NCI-H748 (cell line): ENCODE measurements at regions not wholly inside any gene's neighbourhood (a gene's known extent, or its start where the extent isn't known, plus 50 kb on each side); places are given as distances from the start of the nearest gene placed in this dataset.
A peak's percentile ranks its signal among the peaks of the same experiment; 100 is the strongest.

Experiments
- DNase-seq: peaks from one replicate; lab custom pipeline; 2025; ENCODE audit not compliant: unreplicated experiment; lab: John Stamatoyannopoulos, UW

- no peak for DNase-seq
Measured at GRCh38 chr16:86447228-86447627, 63.1 kb upstream of the FOXF1 start.

- no peak for DNase-seq
Measured at GRCh38 chr16:86448306-86448890, 61.9 kb upstream of the FOXF1 start.

GRCh38 chr16:86449446-86450095 lies 60.8 kb upstream of the FOXF1 start:
- no peak for DNase-seq

- DNase-seq = no peak
Measured at GRCh38 chr16:86450691-86451090, 59.6 kb upstream of the FOXF1 start.

GRCh38 chr16:86452451-86452850 lies 57.9 kb upstream of the FOXF1 start:
- DNase-seq = no peak

DNA sequence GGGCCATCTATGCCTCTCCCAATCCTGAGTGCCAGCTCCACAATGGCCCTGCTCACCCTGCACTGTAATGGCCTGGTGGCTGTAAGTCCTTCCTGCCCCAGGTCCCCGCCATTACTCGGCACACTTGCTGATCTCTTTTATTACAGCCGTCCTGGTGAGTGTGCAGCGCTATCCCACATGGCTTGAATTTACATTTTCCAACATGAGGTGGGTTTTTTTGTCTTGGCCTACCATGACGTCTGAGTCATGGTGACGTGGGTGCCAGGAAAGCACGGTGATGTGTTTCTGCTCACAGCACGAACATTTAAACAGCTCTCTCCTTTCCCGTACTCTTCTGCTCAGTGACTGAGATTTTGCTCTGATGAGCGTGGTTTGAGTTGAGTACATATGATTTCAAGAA lies 55.2 kb upstream of the FOXF1 start:
- no peak for DNase-seq

DNA sequence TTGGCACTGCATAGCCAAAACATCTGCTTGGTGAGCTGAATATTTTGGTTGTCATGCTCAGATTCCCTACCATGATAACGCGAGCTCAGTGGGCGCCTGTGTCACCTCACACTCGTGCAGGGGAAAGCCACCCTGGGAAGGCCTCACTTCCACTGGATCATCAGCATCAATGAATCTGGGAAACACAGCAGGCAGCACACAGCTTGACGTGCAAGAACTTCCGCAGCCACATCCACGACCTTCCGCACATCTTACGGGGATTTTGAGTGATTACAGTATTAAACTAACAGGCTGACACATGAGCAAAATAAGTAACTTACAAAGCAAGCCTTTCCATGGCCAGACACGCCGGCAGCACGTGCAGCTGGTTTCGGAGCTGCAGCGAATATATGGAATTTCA lies 54.7 kb upstream of the FOXF1 start:
- no peak for DNase-seq

DNA sequence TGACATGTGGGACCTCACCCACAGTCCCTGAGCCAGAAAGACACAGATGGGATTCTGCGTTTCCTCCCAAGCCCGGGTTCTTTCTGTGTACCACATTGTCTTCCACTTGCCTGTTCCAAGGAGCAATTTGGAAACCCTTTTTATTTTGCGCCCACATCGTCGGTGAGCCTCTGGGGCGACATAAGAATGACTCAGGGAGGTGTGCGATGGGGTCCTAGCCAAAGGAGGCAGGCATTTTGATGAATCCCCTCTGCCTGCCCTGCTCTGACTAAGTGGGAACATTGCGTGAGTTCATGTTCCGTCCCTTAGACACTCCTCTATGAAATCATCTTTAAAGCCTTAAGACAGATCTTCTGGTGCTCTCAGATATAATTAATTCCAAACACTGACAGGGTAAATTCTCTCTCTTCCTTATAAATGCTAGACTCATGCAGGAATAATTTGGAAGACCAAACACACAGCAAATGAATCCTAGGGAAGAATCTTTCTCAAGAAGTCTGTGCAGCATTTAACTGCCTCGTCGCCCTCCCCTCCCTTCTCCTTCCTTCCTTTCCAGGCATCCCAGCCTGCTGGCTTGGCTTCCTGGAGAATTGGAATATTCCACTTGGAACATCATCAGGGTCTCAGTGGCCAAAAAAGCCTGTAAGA lies 52.7 kb upstream of the FOXF1 start:
- DNase-seq = no peak

DNA sequence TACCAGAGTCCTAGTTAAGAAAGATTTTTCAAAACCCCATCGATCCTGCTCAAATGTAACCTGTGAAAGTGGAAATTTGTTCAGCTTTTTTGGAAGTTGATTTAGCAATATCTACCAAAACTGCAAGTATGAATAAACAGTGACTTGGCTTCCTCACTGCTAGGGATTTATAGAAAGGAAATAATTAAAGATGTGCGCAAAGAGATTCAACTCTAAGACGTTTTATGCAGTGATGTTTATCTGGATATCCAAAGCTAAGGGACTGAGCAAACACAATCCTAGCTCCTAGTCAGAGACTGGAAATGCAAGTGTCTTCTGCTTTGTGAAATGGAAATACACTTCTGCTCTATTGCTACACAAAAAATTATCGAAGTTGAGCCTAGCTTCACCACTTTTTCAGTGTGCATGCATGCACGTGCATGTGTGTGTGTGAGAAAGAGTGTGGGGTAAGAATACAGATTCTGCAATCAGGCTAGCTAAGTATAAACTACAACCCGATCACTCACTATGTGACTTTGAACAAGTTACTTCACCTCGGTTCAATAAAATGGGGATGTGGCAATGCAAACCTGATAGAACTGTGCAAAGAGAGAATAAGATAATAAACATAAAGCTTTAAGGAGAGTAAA lies 52.1 kb upstream of the FOXF1 start:
- no peak for DNase-seq

- peak; percentile 2 for DNase-seq
Measured at GRCh38 chr16:86459266-86459665, 51.1 kb upstream of the FOXF1 start.
